ENCODE measurements at regions not wholly inside any gene's neighbourhood (a gene's known extent, or its start where the extent isn't known, plus 50 kb on each side); places are given as distances from the start of the nearest gene placed in this dataset.
"Not testable (repeated sequence)": the region's sequence is repeated elsewhere in the genome, so short reads cannot be mapped to it uniquely, and the experiment has no call there.

DNA sequence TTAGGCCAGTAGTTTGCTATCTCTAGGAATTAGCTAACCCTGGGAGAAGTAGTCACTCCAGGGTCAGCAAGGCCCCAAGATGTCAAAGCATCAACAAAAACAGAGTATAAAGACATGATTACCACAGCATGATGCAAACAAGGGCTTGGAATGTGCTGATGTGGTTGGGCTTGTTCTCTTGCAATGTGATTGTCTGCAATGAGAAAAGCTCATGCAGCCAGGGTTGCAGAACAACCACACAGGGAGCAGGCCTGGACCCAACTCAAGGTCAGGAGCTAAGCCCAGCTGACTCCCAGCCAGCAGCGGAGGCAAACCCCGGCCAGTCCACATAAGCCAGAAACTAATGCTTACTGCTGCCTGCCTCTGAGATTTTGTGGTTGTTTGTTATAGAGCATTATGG is 132.4 kb upstream of the ZC3H12C start:
- no peak overlapping the region for H3K27ac ChIP-seq
- TF ChIP-seq, protein P1, sequence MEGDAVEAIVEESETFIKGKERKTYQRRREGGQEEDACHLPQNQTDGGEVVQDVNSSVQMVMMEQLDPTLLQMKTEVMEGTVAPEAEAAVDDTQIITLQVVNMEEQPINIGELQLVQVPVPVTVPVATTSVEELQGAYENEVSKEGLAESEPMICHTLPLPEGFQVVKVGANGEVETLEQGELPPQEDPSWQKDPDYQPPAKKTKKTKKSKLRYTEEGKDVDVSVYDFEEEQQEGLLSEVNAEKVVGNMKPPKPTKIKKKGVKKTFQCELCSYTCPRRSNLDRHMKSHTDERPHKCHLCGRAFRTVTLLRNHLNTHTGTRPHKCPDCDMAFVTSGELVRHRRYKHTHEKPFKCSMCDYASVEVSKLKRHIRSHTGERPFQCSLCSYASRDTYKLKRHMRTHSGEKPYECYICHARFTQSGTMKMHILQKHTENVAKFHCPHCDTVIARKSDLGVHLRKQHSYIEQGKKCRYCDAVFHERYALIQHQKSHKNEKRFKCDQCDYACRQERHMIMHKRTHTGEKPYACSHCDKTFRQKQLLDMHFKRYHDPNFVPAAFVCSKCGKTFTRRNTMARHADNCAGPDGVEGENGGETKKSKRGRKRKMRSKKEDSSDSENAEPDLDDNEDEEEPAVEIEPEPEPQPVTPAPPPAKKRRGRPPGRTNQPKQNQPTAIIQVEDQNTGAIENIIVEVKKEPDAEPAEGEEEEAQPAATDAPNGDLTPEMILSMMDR (conservative IDR thresholded peaks at IDR 0.05), result no peak
- TF ChIP-seq ZFX (IDR thresholded peaks at IDR 0.05), result no peak

DNA sequence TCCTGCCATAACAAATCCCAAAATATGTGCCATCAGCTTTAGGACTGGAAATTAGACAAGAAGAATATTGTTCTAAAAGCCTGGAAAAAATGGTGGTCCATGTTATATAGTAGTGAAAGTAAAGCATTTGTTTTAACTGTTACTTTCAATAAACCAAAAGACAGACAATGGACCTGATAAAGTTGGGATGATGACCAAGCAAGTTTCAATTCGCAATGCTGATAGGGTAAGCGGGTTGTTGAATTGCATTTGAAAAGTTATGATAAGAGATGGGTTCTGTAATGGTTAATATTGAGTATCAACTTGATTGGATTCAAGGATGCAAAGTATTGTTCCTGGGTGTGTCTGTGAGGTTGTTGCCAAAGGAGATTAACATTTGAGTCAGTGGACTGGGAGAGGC is 131.9 kb upstream of the ZC3H12C start:
- TF ChIP-seq, protein P1 (conservative IDR thresholded peaks at IDR 0.05), result no peak
- TF ChIP-seq ZFX (IDR thresholded peaks at IDR 0.05), result no peak

DNA sequence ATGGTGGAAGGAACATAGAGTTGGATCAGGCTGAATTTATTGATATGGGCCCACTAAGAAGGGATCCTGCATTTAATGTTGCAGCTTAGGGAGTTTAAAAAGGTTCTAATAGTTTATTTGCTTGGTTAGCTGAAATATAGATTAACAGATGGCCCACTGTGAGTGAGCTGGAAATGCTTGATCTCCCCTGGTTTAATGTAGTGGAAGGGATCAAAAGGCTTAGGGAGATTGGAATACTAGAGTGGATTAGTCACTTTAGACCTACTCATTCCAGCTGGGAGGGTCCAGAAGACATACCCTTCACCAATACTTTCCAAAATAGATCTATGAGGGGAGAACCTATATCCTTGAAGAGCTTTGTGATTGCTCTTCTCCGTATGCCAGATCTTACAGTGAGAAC is 130.1 kb upstream of the ZC3H12C start:
- TF ChIP-seq ZFX (IDR thresholded peaks at IDR 0.05), result no peak
- TF ChIP-seq, protein P1 (conservative IDR thresholded peaks at IDR 0.05), result no peak
- H3K27ac ChIP-seq, result no peak overlapping the region

More for the DNA sequence above, 131.9 kb upstream of the ZC3H12C start:
- H3K27ac ChIP-seq, result no peak overlapping the region

DNA sequence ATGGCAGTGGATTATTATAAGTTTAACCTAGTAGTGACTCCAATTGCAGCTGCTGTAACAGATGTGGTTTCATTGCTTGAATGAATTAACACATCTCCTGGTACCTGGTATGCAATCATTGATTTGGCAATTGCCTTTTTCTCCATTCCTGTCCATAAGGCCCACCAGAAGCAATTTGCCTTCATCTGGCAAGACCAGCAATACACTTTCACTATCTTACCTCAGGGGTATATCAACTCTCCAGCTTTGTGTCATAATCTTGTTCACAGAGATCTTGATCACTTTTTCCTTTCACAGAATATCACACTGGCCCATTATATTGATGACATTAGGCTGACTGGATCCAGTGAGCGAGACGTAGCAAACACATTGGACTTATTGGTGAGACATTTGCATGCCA is 128.7 kb upstream of the ZC3H12C start:
- TF ChIP-seq, protein P1 (conservative IDR thresholded peaks at IDR 0.05), result no peak
- TF ChIP-seq ZFX (IDR thresholded peaks at IDR 0.05), result no peak
- H3K27ac ChIP-seq, result no peak overlapping the region

DNA sequence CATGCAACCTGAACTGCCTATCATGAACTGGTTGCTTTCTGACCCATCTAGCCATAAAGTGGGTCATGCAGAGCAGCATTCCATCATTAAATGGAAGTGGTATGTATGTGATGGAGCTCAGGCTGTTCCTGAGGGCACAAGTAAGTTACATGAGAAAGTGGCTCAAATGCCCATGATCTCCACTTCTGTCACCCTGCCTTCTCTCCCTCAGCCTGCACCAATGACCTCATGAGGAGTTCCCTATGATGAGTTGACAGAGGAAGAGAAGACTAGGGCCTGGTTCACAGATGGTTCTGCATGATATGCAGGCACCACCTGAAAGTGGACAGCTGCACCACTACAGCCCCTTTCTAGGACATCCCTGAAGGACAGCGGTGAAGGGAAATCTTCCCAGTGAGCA is 127.7 kb upstream of the ZC3H12C start:
- not testable (repeated sequence) for H3K27ac ChIP-seq

DNA sequence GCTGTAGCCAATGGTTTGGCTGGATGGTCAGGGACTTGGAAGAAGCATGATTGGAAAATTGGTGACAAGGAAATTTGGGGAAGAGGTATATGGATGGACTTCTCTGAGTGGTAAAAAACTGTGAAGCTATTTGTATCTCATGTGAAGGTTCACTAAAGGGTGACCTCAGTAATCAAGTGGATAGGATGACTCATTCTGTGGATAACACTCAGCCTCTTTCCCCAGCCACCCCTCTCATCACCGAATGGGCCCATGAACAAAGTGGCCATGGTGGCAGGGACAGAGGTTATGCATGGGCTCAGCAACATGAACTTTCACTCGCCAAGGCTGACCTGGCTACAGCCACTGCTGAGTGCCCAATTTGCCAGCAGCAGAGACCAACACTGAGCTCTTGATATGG is 127.3 kb upstream of the ZC3H12C start:
- not testable (repeated sequence) for H3K27ac ChIP-seq

DNA sequence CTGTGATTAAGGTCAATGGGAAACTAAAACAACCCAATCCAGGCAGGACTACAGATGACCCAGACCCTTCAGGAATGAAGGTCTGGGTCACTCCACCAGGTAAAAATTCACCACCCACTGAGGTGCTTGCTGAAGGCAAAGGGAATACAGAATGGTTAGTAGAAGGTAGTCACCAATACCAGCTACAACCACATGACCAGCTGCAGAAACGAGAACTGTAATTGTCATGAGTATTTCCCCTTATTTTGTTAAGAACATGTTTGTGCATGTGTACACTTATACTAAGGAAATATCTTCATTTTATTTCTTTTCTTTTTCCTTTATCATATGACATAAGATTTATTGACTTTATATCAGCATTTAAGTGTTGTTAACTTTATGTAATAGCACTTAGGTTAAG is 126.1 kb upstream of the ZC3H12C start:
- H3K27ac ChIP-seq, result not testable (repeated sequence)

DNA sequence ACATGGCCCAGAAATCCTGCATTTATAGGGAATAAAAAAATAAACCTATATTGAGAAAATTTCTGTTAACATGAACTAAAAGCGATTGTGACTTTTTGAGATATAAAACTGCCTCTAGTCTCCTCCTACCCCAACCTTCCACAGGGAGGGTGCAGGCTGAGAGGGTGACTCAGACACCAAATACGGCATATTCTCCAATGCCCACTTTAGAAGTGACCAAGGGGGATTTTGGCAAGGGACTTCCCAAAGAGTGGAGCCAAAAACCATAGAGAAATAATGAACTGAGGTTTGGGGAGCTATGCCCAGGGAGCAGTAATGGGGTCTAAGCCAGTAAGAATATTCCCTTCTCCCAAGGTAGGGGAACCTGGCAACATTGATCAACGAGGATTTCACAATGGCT is 124.9 kb upstream of the ZC3H12C start:
- no peak for TF ChIP-seq ZFX (IDR thresholded peaks at IDR 0.05)
- TF ChIP-seq, protein P1 (conservative IDR thresholded peaks at IDR 0.05), result no peak
- no peak overlapping the region for H3K27ac ChIP-seq

DNA sequence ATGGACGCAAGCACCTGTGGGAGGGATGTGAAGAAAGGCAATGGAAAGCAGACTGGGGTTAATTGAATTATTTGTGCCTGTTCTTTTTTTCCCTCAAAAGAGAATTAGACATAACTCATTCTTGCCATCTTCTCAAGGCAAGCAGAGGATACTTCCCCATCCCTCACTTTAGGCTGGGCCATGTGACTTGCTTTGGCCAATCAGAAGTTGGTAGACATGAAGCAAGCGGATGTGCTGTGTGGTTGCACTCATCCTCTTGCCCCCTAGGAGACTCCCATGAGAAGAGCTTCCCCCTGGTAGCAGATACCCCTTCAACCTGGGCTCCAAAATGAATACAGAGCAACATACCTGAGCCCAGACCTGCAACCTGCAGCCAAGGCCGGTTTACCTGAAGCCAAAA is 124.4 kb upstream of the ZC3H12C start:
- H3K27ac ChIP-seq, result no peak overlapping the region

More for the DNA sequence above, 124.4 kb upstream of the ZC3H12C start:
- TF ChIP-seq ZFX (IDR thresholded peaks at IDR 0.05), result no peak
- TF ChIP-seq, protein P1 (conservative IDR thresholded peaks at IDR 0.05), result no peak

Data from C4-2B (cell line).